PC-9 (cell line): ENCODE measurements at regions not wholly inside any gene's neighbourhood (a gene's known extent, or its start where the extent isn't known, plus 50 kb on each side); places are given as distances from the start of the nearest gene placed in this dataset.

ENCODE experiments used
- BruUV-seq: library from RNA; stranded (reverse); fragments of 400-500 nt; replicated peaks from 2 replicates; lab custom pipeline; 2021; lab: Mats Ljungman, UMichigan
- CTCF ChIA-PET: fragments of 300-600 bp; sonication (Branson Sonifier 250); formaldehyde crosslinking; loops from one replicate; lab custom pipeline; 2022; ENCODE audit warnings: antibody characterized with exemption; lab: Charles Lee
- POLR2A ChIA-PET: fragments of 300-600 bp; sonication (Branson Sonifier 250); formaldehyde crosslinking; loops from one replicate; lab custom pipeline; 2022; ENCODE audit warnings: antibody characterized with exemption; ENCODE audit not compliant: unreplicated experiment; lab: Charles Lee
- DNase-seq, 2 experiments: peaks; one replicate each; pipeline versions ENCODE4 v3.0.0 to v3.0.0-alpha.2; 2015 to 2022; ENCODE audit warnings: mixed read lengths in 1 of 2
- H2AFZ ChIP-seq: fragments of 200-600 bp; sonication (generic); 2 replicates; pipeline ENCODE4 v1.8.1; 2017; ENCODE audit warnings: antibody characterized with exemption
- H3F3A ChIP-seq: fragments of 200-600 bp; sonication (generic); 2 replicates; pipeline ENCODE4 v1.8.1; 2017; ENCODE audit warnings: antibody characterized with exemption, mild to moderate bottlenecking, low read depth; ENCODE audit not compliant: insufficient read depth
- H3K27ac ChIP-seq: fragments of 200-600 bp; sonication (generic); 2 replicates; pipeline ENCODE4 v1.6.1; 2016; ENCODE audit warnings: mixed run types
- H3K27me3 ChIP-seq: fragments of 200-600 bp; sonication (generic); 2 replicates; pipeline ENCODE4 v1.6.1; 2016; ENCODE audit warnings: low read depth, mixed run types; ENCODE audit not compliant: insufficient read depth
- H3K36me3 ChIP-seq: fragments of 200-600 bp; sonication (generic); 2 replicates; pipeline ENCODE4 v1.6.1; 2016; ENCODE audit warnings: low read depth, mixed run types
- H3K4me1 ChIP-seq: fragments of 200-600 bp; sonication (generic); replicated peaks from 2 replicates; pipeline ENCODE4 v1.6.1; 2016; ENCODE audit warnings: mixed run types; ENCODE audit not compliant: insufficient read depth
- H3K4me2 ChIP-seq: fragments of 200-600 bp; sonication (generic); 2 replicates; pipeline ENCODE4 v1.6.1; 2017; ENCODE audit warnings: mixed run types
- H3K4me3 ChIP-seq: fragments of 200-600 bp; sonication (generic); 2 replicates; pipeline ENCODE4 v1.6.1; 2016; ENCODE audit warnings: mixed run types
- H3K79me2 ChIP-seq: fragments of 200-600 bp; sonication (generic); 2 replicates; pipeline ENCODE4 v1.6.1; 2017; ENCODE audit warnings: low read depth, mixed run types
- H3K9me2 ChIP-seq: fragments of 200-600 bp; sonication (generic); 2 replicates; pipeline ENCODE4 v1.8.1; 2017; ENCODE audit warnings: mild to moderate bottlenecking; ENCODE audit not compliant: insufficient read depth
- H3K9me3 ChIP-seq: fragments of 200-600 bp; sonication (generic); 2 replicates; pipeline ENCODE4 v1.8.1; 2016; ENCODE audit warnings: low read depth; ENCODE audit not compliant: insufficient read depth
- H4K20me1 ChIP-seq: fragments of 200-600 bp; sonication (generic); 2 replicates; pipeline ENCODE4 v1.8.1; 2017; ENCODE audit not compliant: insufficient read depth
- CTCF ChIP-seq: fragments of 200-600 bp; sonication (generic); conservative IDR thresholded peaks from 2 replicates; pipeline ENCODE4 v1.6.1; 2017; ENCODE audit warnings: mixed run types, antibody characterized with exemption, mild to moderate bottlenecking, moderate library complexity
- EZH2 ChIP-seq: fragments of 200-600 bp; sonication (generic); IDR thresholded peaks from 2 replicates; pipeline ENCODE4 v1.8.0; 2017; ENCODE audit warnings: antibody characterized with exemption, low read depth
- intact Hi-C: fragments of 100-400 bp; cut with micrococcal nuclease; formaldehyde crosslinking; loops from one replicate; pipeline ENCODE4 v1.10.0; 2022; ENCODE audit not compliant: unreplicated experiment

- H3K36me3 ChIP-seq: no peaks in the 10 kb centered on the region
- no TSS peak for BruUV-seq
- no peak overlapping the region for H3K4me2 ChIP-seq
- no peaks in the 10 kb centered on the region for H3K9me3 ChIP-seq
- H3K27me3 ChIP-seq: no peaks in the 10 kb centered on the region
- peaks cover 7% of the 10 kb centered on the region; the same call in 1 of the 2 replicates for H3F3A ChIP-seq
- TF ChIP-seq EZH2 (no peak), CTCF (no peak)
- ChIA-PET CTCF (no interaction called here), POLR2A (no interaction called here)
- H3K9me2 ChIP-seq: no peaks in the 10 kb centered on the region
- peaks cover 25% of the 10 kb centered on the region; the same call in 1 of the 2 replicates for H3K4me1 ChIP-seq
- intact Hi-C loops: no loop called here
- H3K27ac ChIP-seq: no peak overlapping the region
- no peak overlapping the region for H2AFZ ChIP-seq
- no peak overlapping the region for H3K4me3 ChIP-seq
- no peaks in the 10 kb centered on the region for H3K79me2 ChIP-seq
- H4K20me1 ChIP-seq: no peaks in the 10 kb centered on the region
- no peak for DNase-seq
These were observed 269.8 kb downstream of the CDC5L start for GRCh38 chr6:44657206-44657819.

GRCh38 chr6:44658571-44658970 is 271.1 kb downstream of the CDC5L start:
- H3F3A ChIP-seq: peaks cover 7% of the 10 kb centered on the region; the same call in 1 of the 2 replicates
- H3K27me3 ChIP-seq: no peaks in the 10 kb centered on the region
- no peaks in the 10 kb centered on the region for H3K9me2 ChIP-seq
- no peak overlapping the region for H3K27ac ChIP-seq
- H3K4me2 ChIP-seq: no peak overlapping the region
- peaks cover 31% of the 10 kb centered on the region for H3K4me1 ChIP-seq
- H4K20me1 ChIP-seq: no peaks in the 10 kb centered on the region
- no TSS peak for BruUV-seq
- CTCF ChIA-PET: no interaction called here
- no peak for DNase-seq
- no peak for TF ChIP-seq EZH2
- TF ChIP-seq CTCF: no peak
- H3K79me2 ChIP-seq: no peaks in the 10 kb centered on the region
- no peak overlapping the region for H3K4me3 ChIP-seq
- intact Hi-C loops: no loop called here
- no peak overlapping the region for H2AFZ ChIP-seq
- no peaks in the 10 kb centered on the region for H3K9me3 ChIP-seq
- POLR2A ChIA-PET: no interaction called here
- H3K36me3 ChIP-seq: no peaks in the 10 kb centered on the region

GRCh38 chr6:44659726-44660125 is 272.2 kb downstream of the CDC5L start:
- BruUV-seq: no TSS peak
- CTCF ChIA-PET: no interaction called here
- H3K79me2 ChIP-seq: no peaks in the 10 kb centered on the region
- H3K9me2 ChIP-seq: no peaks in the 10 kb centered on the region
- H3K4me1 ChIP-seq: peaks cover 31% of the 10 kb centered on the region
- DNase-seq: no peak
- H2AFZ ChIP-seq: no peak overlapping the region
- no peaks in the 10 kb centered on the region for H3K36me3 ChIP-seq
- POLR2A ChIA-PET: interaction anchor here (0.6 kb wide), 1 partner anchor 13 kb away, joined by 3 read pairs; no protein-coding TSS in a partner anchor
- H3K27me3 ChIP-seq: no peaks in the 10 kb centered on the region
- H3K27ac ChIP-seq: no peak overlapping the region
- intact Hi-C loops: loop anchor here (5.0 kb wide), 1 partner anchor 718 kb away; the partner anchor contains the start of gene SUPT3H
- no peak overlapping the region for H3K4me3 ChIP-seq
- H3K4me2 ChIP-seq: no peak overlapping the region
- H3K9me3 ChIP-seq: no peaks in the 10 kb centered on the region
- TF ChIP-seq CTCF: no peak
- no peak for TF ChIP-seq EZH2
- H4K20me1 ChIP-seq: no peaks in the 10 kb centered on the region
- peaks cover 7% of the 10 kb centered on the region; the same call in 1 of the 2 replicates for H3F3A ChIP-seq
